ENCODE measurements at regions not wholly inside any gene's neighbourhood (a gene's known extent, or its start where the extent isn't known, plus 50 kb on each side); places are given as distances from the start of the nearest gene placed in this dataset.

- Histone ChIP-seq H3K18ac (ENCODE audit: low read length) (peak overlapping the region; percentile 99), H3K4me3 (ENCODE audit: low read length in 2 of 2) (no peak overlapping the region), H3K36me3 (replicated peaks in 1 of 2; ENCODE audit: control insufficient read depth in 2 of 2, insufficient read depth in 2 of 2, low read length in 2 of 2) (peaks cover 0 to 4% of the 10 kb centered on the region in 2 donors), H3K79me1 (ENCODE audit: low read depth, low read length) (peaks cover 32% of the 10 kb centered on the region), H2AK5ac (ENCODE audit: low read depth, low read length) (peak overlapping the region; percentile 100), H2AFZ (ENCODE audit: low read length) (no peak overlapping the region), H2BK5ac (ENCODE audit: low read length) (peak overlapping the region; percentile 96), H3K4me2 (ENCODE audit: insufficient read depth, low read length, poor library complexity, severe bottlenecking) (peak overlapping the region; percentile 35), H3K9me3 (replicated peaks in 1 of 2; ENCODE audit: control insufficient read depth in 2 of 2, insufficient read depth in 1 of 2, low read depth in 1 of 2, low read length in 2 of 2) (no peaks in the 10 kb centered on the region), H2BK120ac (ENCODE audit: low read depth, low read length) (peak overlapping the region; percentile 38), H2BK12ac (ENCODE audit: low read length) (peak overlapping the region; percentile 68), H3K4ac (ENCODE audit: low read length) (peak overlapping the region; percentile 5), H3K27ac (replicated peaks; ENCODE audit: low read length) (peak overlapping the region; percentile 92), H3K27me3 (ENCODE audit: control insufficient read depth in 3 of 3, insufficient read depth in 3 of 3, low read depth in 1 of 3, low read length in 3 of 3) (no peaks in the 10 kb centered on the region), H4K91ac (ENCODE audit: low read depth, low read length, poor library complexity) (peak overlapping the region; percentile 56), H3K14ac (ENCODE audit: low read length) (peak overlapping the region; percentile 87), H3K4me1 (ENCODE audit: control insufficient read depth in 2 of 2, insufficient read depth in 1 of 2, low read depth in 1 of 2, low read length in 2 of 2) (peaks cover 53 to 59% of the 10 kb centered on the region in 2 donors), H2BK15ac (ENCODE audit: low read length) (peak overlapping the region; percentile 41), H3K23ac (ENCODE audit: low read depth, low read length, poor library complexity) (no peak overlapping the region), H3K9ac (ENCODE audit: low read depth, low read length, poor library complexity) (peak overlapping the region; percentile 82), H4K8ac (ENCODE audit: low read depth, low read length) (no peak overlapping the region)
- no CpG with 5 or more reads among the region's 11 CpGs for WGBS, 2 donors (ENCODE audit: extremely low coverage in 2 of 2, insufficient read length in 2 of 2, insufficient replicate concordance in 1 of 2)
- no peak for DNase-seq (ENCODE audit: low spot score)
These were observed 295.3 kb downstream of the SEC14L1 start for GRCh38 chr17:77436058-77436442.

- Histone ChIP-seq H3K23ac (ENCODE audit: low read depth, low read length, poor library complexity) (no peak overlapping the region), H3K4ac (ENCODE audit: low read length) (no peak overlapping the region), H4K91ac (ENCODE audit: low read depth, low read length, poor library complexity) (no peak overlapping the region), H2BK12ac (ENCODE audit: low read length) (peak overlapping the region; percentile 89), H3K9ac (ENCODE audit: low read depth, low read length, poor library complexity) (peak overlapping the region; percentile 75), H3K27me3 (ENCODE audit: control insufficient read depth in 3 of 3, insufficient read depth in 3 of 3, low read depth in 1 of 3, low read length in 3 of 3) (no peaks in the 10 kb centered on the region), H3K4me1 (ENCODE audit: control insufficient read depth in 2 of 2, insufficient read depth in 1 of 2, low read depth in 1 of 2, low read length in 2 of 2) (peaks cover 53 to 59% of the 10 kb centered on the region in 2 donors), H3K79me1 (ENCODE audit: low read depth, low read length) (peaks cover 32% of the 10 kb centered on the region), H3K27ac (replicated peaks; ENCODE audit: low read length) (peak overlapping the region; percentile 92), H2BK15ac (ENCODE audit: low read length) (peak overlapping the region; percentile 41), H3K9me3 (replicated peaks in 1 of 2; ENCODE audit: control insufficient read depth in 2 of 2, insufficient read depth in 1 of 2, low read depth in 1 of 2, low read length in 2 of 2) (no peaks in the 10 kb centered on the region), H4K8ac (ENCODE audit: low read depth, low read length) (no peak overlapping the region), H3K14ac (ENCODE audit: low read length) (no peak overlapping the region), H2AK5ac (ENCODE audit: low read depth, low read length) (peak overlapping the region; percentile 100), H3K4me2 (ENCODE audit: insufficient read depth, low read length, poor library complexity, severe bottlenecking) (peak overlapping the region; percentile 35), H2BK120ac (ENCODE audit: low read depth, low read length) (peak overlapping the region; percentile 24), H3K18ac (ENCODE audit: low read length) (peak overlapping the region; percentile 78), H3K36me3 (replicated peaks in 1 of 2; ENCODE audit: control insufficient read depth in 2 of 2, insufficient read depth in 2 of 2, low read length in 2 of 2) (peaks cover 0 to 4% of the 10 kb centered on the region in 2 donors), H2BK5ac (ENCODE audit: low read length) (peak overlapping the region; percentile 80), H3K4me3 (ENCODE audit: low read length in 2 of 2) (no peak overlapping the region), H2AFZ (ENCODE audit: low read length) (no peak overlapping the region)
- no peak for DNase-seq (ENCODE audit: low spot score)
- WGBS, 2 donors (ENCODE audit: extremely low coverage in 2 of 2, insufficient read length in 2 of 2, insufficient replicate concordance in 1 of 2), result no CpG with 5 or more reads among the region's 11 CpGs
These were observed 295.7 kb downstream of the SEC14L1 start for GRCh38 chr17:77436481-77436880.

DNA sequence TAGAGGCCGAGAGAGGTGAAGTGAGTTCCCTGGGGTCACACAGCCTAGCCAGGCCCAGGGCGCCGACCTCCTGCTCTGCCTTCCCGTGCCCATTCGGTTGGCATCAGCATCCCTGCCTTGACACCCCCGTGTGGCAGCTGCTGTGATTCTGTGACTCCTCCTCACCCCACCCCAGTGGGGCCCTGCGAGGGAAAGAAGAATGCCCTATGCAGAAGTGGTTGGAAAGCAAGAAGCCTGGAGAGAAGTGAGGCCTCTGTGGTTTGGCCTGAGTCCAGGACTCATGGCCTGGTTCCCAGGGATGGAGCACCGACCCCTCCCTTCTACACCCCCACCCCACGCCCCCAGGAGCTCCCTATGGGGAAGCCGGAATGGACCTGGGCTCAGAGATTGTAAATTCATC lies 296.2 kb downstream of the SEC14L1 start:
- Histone ChIP-seq H3K4me2 (ENCODE audit: insufficient read depth, low read length, poor library complexity, severe bottlenecking) (peak overlapping the region; percentile 35), H4K91ac (ENCODE audit: low read depth, low read length, poor library complexity) (no peak overlapping the region), H3K79me1 (ENCODE audit: low read depth, low read length) (peaks cover 32% of the 10 kb centered on the region), H3K23ac (ENCODE audit: low read depth, low read length, poor library complexity) (no peak overlapping the region), H3K4me1 (ENCODE audit: control insufficient read depth in 2 of 2, insufficient read depth in 1 of 2, low read depth in 1 of 2, low read length in 2 of 2) (peaks cover 53 to 59% of the 10 kb centered on the region in 2 donors), H2BK120ac (ENCODE audit: low read depth, low read length) (peak overlapping the region; percentile 51), H2BK12ac (ENCODE audit: low read length) (peak overlapping the region; percentile 89), H2BK15ac (ENCODE audit: low read length) (peak overlapping the region; percentile 41), H4K8ac (ENCODE audit: low read depth, low read length) (no peak overlapping the region), H3K4ac (ENCODE audit: low read length) (no peak overlapping the region), H3K18ac (ENCODE audit: low read length) (peak overlapping the region; percentile 78), H3K27ac (replicated peaks; ENCODE audit: low read length) (peak overlapping the region; percentile 92), H2AK5ac (ENCODE audit: low read depth, low read length) (peak overlapping the region; percentile 100), H3K4me3 (ENCODE audit: low read length in 2 of 2) (no peak overlapping the region), H3K27me3 (ENCODE audit: control insufficient read depth in 3 of 3, insufficient read depth in 3 of 3, low read depth in 1 of 3, low read length in 3 of 3) (no peaks in the 10 kb centered on the region), H2BK5ac (ENCODE audit: low read length) (peak overlapping the region; percentile 80), H3K9ac (ENCODE audit: low read depth, low read length, poor library complexity) (peak overlapping the region; percentile 75), H2AFZ (ENCODE audit: low read length) (no peak overlapping the region), H3K9me3 (replicated peaks in 1 of 2; ENCODE audit: control insufficient read depth in 2 of 2, insufficient read depth in 1 of 2, low read depth in 1 of 2, low read length in 2 of 2) (no peaks in the 10 kb centered on the region), H3K14ac (ENCODE audit: low read length) (no peak overlapping the region), H3K36me3 (replicated peaks in 1 of 2; ENCODE audit: control insufficient read depth in 2 of 2, insufficient read depth in 2 of 2, low read length in 2 of 2) (peaks cover 0 to 4% of the 10 kb centered on the region in 2 donors)
- no CpG with 5 or more reads among the region's 10 CpGs for WGBS, 2 donors (ENCODE audit: extremely low coverage in 2 of 2, insufficient read length in 2 of 2, insufficient replicate concordance in 1 of 2)
- DNase-seq (ENCODE audit: low spot score), result no peak

DNA sequence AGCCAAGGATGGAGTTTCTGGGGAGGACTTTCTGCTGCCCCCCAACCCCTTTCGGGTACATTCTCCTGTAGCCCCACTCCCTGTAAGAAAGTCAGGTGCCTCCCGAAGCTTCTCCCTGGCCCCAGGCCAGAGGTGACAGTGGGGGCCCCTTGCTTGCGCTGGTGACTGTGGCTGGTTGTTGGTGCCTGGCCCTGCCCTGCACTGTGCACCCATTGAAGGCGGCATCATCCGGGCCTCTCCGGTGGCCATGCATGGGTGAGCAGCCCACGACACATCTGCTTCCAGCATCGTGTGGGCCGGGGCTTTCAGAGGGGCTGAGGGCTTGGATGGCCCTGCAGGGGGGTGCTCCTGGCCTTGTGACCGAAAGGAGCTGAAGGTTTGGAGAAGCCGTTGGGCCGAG lies 297.0 kb downstream of the SEC14L1 start:
- Histone ChIP-seq H2BK12ac (ENCODE audit: low read length) (peak overlapping the region; percentile 87), H3K27ac (replicated peaks; ENCODE audit: low read length) (no peak overlapping the region), H3K9ac (ENCODE audit: low read depth, low read length, poor library complexity) (no peak overlapping the region), H3K27me3 (ENCODE audit: control insufficient read depth in 3 of 3, insufficient read depth in 3 of 3, low read depth in 1 of 3, low read length in 3 of 3) (no peaks in the 10 kb centered on the region), H2BK120ac (ENCODE audit: low read depth, low read length) (peak overlapping the region; percentile 51), H3K14ac (ENCODE audit: low read length) (peak overlapping the region; percentile 9), H2AFZ (ENCODE audit: low read length) (no peak overlapping the region), H3K4me2 (ENCODE audit: insufficient read depth, low read length, poor library complexity, severe bottlenecking) (no peak overlapping the region), H3K9me3 (replicated peaks in 1 of 2; ENCODE audit: control insufficient read depth in 2 of 2, insufficient read depth in 1 of 2, low read depth in 1 of 2, low read length in 2 of 2) (no peaks in the 10 kb centered on the region), H3K4ac (ENCODE audit: low read length) (no peak overlapping the region), H2BK5ac (ENCODE audit: low read length) (peak overlapping the region; percentile 58), H3K79me1 (ENCODE audit: low read depth, low read length) (peaks cover 32% of the 10 kb centered on the region), H4K8ac (ENCODE audit: low read depth, low read length) (peak overlapping the region; percentile 75), H2BK15ac (ENCODE audit: low read length) (peak overlapping the region; percentile 41), H3K4me1 (ENCODE audit: control insufficient read depth in 2 of 2, insufficient read depth in 1 of 2, low read depth in 1 of 2, low read length in 2 of 2) (peaks cover 46 to 52% of the 10 kb centered on the region in 2 donors), H3K36me3 (replicated peaks in 1 of 2; ENCODE audit: control insufficient read depth in 2 of 2, insufficient read depth in 2 of 2, low read length in 2 of 2) (peaks cover 0 to 4% of the 10 kb centered on the region in 2 donors), H4K91ac (ENCODE audit: low read depth, low read length, poor library complexity) (no peak overlapping the region), H3K4me3 (ENCODE audit: low read length in 2 of 2) (no peak overlapping the region), H3K18ac (ENCODE audit: low read length) (peak overlapping the region; percentile 93), H2AK5ac (ENCODE audit: low read depth, low read length) (peak overlapping the region; percentile 100), H3K23ac (ENCODE audit: low read depth, low read length, poor library complexity) (peak overlapping the region; percentile 34)
- no CpG with 5 or more reads among the region's 12 CpGs for WGBS, 2 donors (ENCODE audit: extremely low coverage in 2 of 2, insufficient read length in 2 of 2, insufficient replicate concordance in 1 of 2)
- DNase-seq (ENCODE audit: low spot score), result no peak
